Cardiac fibroblast (primary cell): ENCODE measurements at regions not wholly inside any gene's neighbourhood (a gene's known extent, or its start where the extent isn't known, plus 50 kb on each side); places are given as distances from the start of the nearest gene placed in this dataset.
"Not testable (repeated sequence)": the region's sequence is repeated elsewhere in the genome, so short reads cannot be mapped to it uniquely, and the experiment has no call there.

ENCODE experiments used
- DNase-seq, 2 donors: peaks; one replicate each; pipeline versions ENCODE4 v3.0.0 to v3.0.0-alpha.2; 2010; ENCODE audit warnings: low read depth in 2 of 2
- H3K4me3 ChIP-seq, 2 donors: replicated peaks in 1 of 2; 1 replicate in 1 of 2; 2 replicates in 1 of 2; pipeline ENCODE4 v1.5.1; 2011; ENCODE audit warnings: low read depth in 2 of 2, low read length in 2 of 2, mild to moderate bottlenecking in 2 of 2, moderate library complexity in 1 of 2
- CTCF ChIP-seq: IDR thresholded peaks from one replicate; pipeline ENCODE4 v1.5.1; 2011; ENCODE audit warnings: low read depth, mild to moderate bottlenecking, low read length, inconsistent platforms

GRCh38 chr17:43315858-43316521 is 82.2 kb upstream of the RNU2-1 start:
- TF ChIP-seq CTCF, result no peak
- H3K4me3 ChIP-seq, result no peak overlapping the region
- no peak for DNase-seq

GRCh38 chr17:43315369-43315768 is 81.6 kb upstream of the RNU2-1 start:
- DNase-seq, result no peak
- TF ChIP-seq CTCF, result no peak
- no peak overlapping the region for H3K4me3 ChIP-seq

- TF ChIP-seq CTCF, result no peak
- no peak overlapping the region for H3K4me3 ChIP-seq
- peak in 1 of 2 donors; percentile 3 for DNase-seq
These were observed 80.8 kb upstream of the RNU2-1 start for GRCh38 chr17:43314611-43315011.

- H3K4me3 ChIP-seq, result no peak overlapping the region
- no peak for DNase-seq
- no peak for TF ChIP-seq CTCF
These were observed 78.2 kb upstream of the RNU2-1 start for GRCh38 chr17:43312011-43312410.

- no peak for DNase-seq
- TF ChIP-seq CTCF, result no peak
- no peak overlapping the region for H3K4me3 ChIP-seq
These were observed 75.9 kb upstream of the RNU2-1 start for GRCh38 chr17:43309505-43310332.

GRCh38 chr17:43308999-43309398 is 75.2 kb upstream of the RNU2-1 start:
- TF ChIP-seq CTCF, result no peak
- no peak for DNase-seq
- no peak overlapping the region for H3K4me3 ChIP-seq

- not testable (repeated sequence) for DNase-seq
These were observed 71.0 kb upstream of the RNU2-1 start for GRCh38 chr17:43304792-43305191.

GRCh38 chr17:43303049-43303448 is 69.3 kb upstream of the RNU2-1 start:
- H3K4me3 ChIP-seq, DNase-seq: not testable (repeated sequence)

More at GRCh38 chr17:43304792-43305191, 71.0 kb upstream of the RNU2-1 start:
- not testable (repeated sequence) for H3K4me3 ChIP-seq

- not testable (repeated sequence) for H3K4me3 ChIP-seq, DNase-seq
These were observed 65.7 kb upstream of the RNU2-1 start for GRCh38 chr17:43299300-43300076.

- H3K4me3 ChIP-seq, result not testable (repeated sequence)
These were observed 55.9 kb upstream of the RNU2-1 start for GRCh38 chr17:43289670-43290069.

More at GRCh38 chr17:43289670-43290069, 55.9 kb upstream of the RNU2-1 start:
- DNase-seq, result not testable (repeated sequence)
